ENCODE measurements at regions not wholly inside any gene's neighbourhood (a gene's known extent, or its start where the extent isn't known, plus 50 kb on each side); places are given as distances from the start of the nearest gene placed in this dataset.

DNA sequence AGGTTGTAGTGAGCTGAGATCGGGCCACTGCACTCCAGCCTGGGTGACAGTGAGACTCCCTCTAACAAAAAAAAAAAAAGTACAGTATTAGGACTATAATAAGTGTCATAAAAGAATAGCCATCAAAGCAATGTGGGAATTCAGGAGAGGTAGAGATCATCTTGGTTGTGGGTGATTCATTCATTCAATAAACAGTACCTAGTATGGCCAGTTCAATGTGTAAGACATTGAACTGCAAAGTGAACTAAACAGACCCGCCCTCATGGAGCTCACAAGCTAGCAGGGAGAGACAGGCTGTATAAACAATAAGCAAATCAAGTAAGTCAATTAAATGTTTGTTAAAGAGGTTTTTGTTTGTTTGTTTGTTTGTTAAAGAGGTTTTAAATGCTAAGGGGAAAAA lies 146.1 kb upstream of the RANBP3L start:
- no peaks in the 10 kb centered on the region for H4K20me1 ChIP-seq (ENCODE audit: insufficient read depth)
- 93 to 98% methylated on average over 2 of the region's 2 CpGs for WGBS, 2 experiments (ENCODE audit: low coverage in 1 of 2, low lambda C conversion rate in 2 of 2, missing lambda C conversion rate in 2 of 2)
- H3K36me3 ChIP-seq (ENCODE audit: low read depth), result no peaks in the 10 kb centered on the region
- no peaks in the 10 kb centered on the region for H3K79me2 ChIP-seq (ENCODE audit: insufficient read depth)
- 0 out of 2 replicates have a peak, but pooled peaks cover 5% of the 10 kb centered on the region for H3K27me3 ChIP-seq (replicated peaks; ENCODE audit: insufficient read depth)
- in situ Hi-C loops (cut with MboI), result no loop called here
- no peak overlapping the region for H3K4me2 ChIP-seq (ENCODE audit: unreplicated experiment)
- H3F3A ChIP-seq (ENCODE audit: insufficient read depth), result peaks cover 20% of the 10 kb centered on the region
- H3K9me3 ChIP-seq (ENCODE audit: low read depth), result no peaks in the 10 kb centered on the region
- TF ChIP-seq EZH2 (IDR thresholded peaks at IDR 0.05; ENCODE audit: insufficient read depth, poor library complexity, severe bottlenecking) (no peak), EZH2phosphoT487 (IDR thresholded peaks at IDR 0.05; ENCODE audit: insufficient read depth, low read depth) (no peak)
- H3K4me1 ChIP-seq (ENCODE audit: insufficient read depth), result peaks cover 32% of the 10 kb centered on the region
- no peaks in the 10 kb centered on the region for H3K9me2 ChIP-seq (ENCODE audit: insufficient read depth)
- H3K9ac ChIP-seq, result no peak overlapping the region
- no peak for DNase-seq
- no peak overlapping the region for H3K4me3 ChIP-seq
- no peak overlapping the region for H3K27ac ChIP-seq
- no peak overlapping the region for H2AFZ ChIP-seq

DNA sequence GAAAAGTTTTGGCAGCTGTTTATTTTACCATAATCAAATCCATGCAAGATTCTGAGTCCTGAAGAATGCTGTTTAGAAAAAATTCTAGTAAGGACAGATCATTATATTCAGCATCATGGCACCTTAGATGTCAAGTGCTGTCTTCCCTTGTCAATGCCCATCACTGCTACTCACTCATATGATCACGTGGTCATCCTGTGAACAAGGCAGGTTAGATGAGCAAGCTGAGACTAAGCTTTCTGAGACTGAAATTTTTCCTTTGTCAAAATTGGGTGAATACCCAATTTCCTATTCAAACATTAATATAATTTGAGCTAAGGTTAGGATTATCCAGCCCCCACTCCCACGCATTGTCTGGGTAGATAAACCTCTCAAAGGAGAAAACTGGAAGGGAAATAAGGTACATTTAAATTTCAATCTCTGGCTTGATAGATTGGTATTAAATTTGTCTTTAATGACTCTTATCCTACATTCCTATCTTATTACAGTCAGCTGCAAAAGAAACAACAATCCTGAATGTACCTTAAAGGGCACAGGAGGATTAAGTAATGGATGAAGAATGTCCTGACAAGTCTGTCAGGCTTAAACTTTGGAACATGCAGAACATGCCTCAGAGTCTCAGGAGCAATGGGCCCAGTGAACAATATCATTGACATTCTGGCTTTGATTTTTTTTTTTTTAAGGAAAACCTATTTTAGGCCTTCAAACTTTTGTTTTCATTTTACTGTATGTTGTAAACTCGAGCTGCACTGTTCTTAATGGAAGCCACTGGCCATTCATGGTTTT lies 148.7 kb upstream of the RANBP3L start:
- Histone ChIP-seq H3K4me1 (ENCODE audit: insufficient read depth) (peaks cover 13% of the 10 kb centered on the region), H3K79me2 (ENCODE audit: insufficient read depth) (no peaks in the 10 kb centered on the region), H4K20me1 (ENCODE audit: insufficient read depth) (no peaks in the 10 kb centered on the region), H3K27me3 (replicated peaks; ENCODE audit: insufficient read depth) (0 out of 2 replicates have a peak, but pooled peaks cover 8% of the 10 kb centered on the region), H3K27ac (no peak overlapping the region), H3K9ac (no peak overlapping the region), H3K36me3 (ENCODE audit: low read depth) (no peaks in the 10 kb centered on the region), H3K9me3 (ENCODE audit: low read depth) (no peaks in the 10 kb centered on the region), H3K4me3 (no peak overlapping the region), H3K4me2 (ENCODE audit: unreplicated experiment) (no peak overlapping the region), H3F3A (ENCODE audit: insufficient read depth) (peaks cover 7% of the 10 kb centered on the region; the same call in 1 of the 2 replicates), H3K9me2 (ENCODE audit: insufficient read depth) (no peaks in the 10 kb centered on the region), H2AFZ (no peak overlapping the region)
- in situ Hi-C loops (cut with MboI), result no loop called here
- WGBS, 2 experiments (ENCODE audit: low coverage in 1 of 2, low lambda C conversion rate in 2 of 2, missing lambda C conversion rate in 2 of 2), result 41 to 46% methylated on average over 3 of the region's 3 CpGs
- peak; percentile 23 for DNase-seq
- no peak for TF ChIP-seq EZH2phosphoT487 (IDR thresholded peaks at IDR 0.05; ENCODE audit: insufficient read depth, low read depth)
- TF ChIP-seq EZH2 (IDR thresholded peaks at IDR 0.05; ENCODE audit: insufficient read depth, poor library complexity, severe bottlenecking), result no peak

DNA sequence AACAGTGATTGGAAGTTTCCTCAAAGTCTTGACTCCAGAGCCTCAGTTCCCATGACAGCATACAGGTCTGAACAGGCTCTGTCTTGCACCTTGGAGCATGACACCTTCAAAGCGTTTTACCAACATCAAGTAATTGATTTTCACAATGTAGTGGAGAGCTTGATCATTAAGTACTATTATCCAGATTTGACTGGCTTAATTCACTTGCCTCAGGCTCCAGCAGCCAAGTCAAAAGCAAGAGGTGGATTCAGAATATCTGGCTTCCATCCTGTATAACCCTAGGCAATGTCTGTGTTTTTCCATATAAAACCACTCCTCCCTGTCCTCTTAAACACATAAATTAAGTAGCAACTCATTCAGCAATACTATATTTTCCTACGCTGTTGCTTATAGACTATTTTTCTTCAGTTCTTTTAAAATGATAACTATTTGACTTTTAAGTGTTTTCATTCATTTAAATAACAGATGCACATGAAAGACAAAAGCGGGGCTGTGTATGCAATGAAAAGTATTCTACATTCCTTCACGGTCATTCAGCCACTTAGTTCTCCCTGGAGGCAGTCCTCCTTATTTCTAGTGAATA lies 150.8 kb upstream of the RANBP3L start:
- no peaks in the 10 kb centered on the region for H3K9me2 ChIP-seq (ENCODE audit: insufficient read depth)
- TF ChIP-seq EZH2phosphoT487 (IDR thresholded peaks at IDR 0.05; ENCODE audit: insufficient read depth, low read depth) (no peak), EZH2 (IDR thresholded peaks at IDR 0.05; ENCODE audit: insufficient read depth, poor library complexity, severe bottlenecking) (no peak)
- no peak overlapping the region for H3K4me3 ChIP-seq
- H3K27me3 ChIP-seq (replicated peaks; ENCODE audit: insufficient read depth), result 0 out of 2 replicates have a peak, but pooled peaks cover 8% of the 10 kb centered on the region
- H3K9me3 ChIP-seq (ENCODE audit: low read depth), result no peaks in the 10 kb centered on the region
- H3K36me3 ChIP-seq (ENCODE audit: low read depth), result no peaks in the 10 kb centered on the region
- in situ Hi-C loops (cut with MboI), result no loop called here
- H3K4me1 ChIP-seq (ENCODE audit: insufficient read depth), result peaks cover 16% of the 10 kb centered on the region
- no peak overlapping the region for H3K9ac ChIP-seq
- H4K20me1 ChIP-seq (ENCODE audit: insufficient read depth), result no peaks in the 10 kb centered on the region
- peaks cover 8% of the 10 kb centered on the region; the same call in 1 of the 2 replicates for H3F3A ChIP-seq (ENCODE audit: insufficient read depth)
- no peak overlapping the region for H3K27ac ChIP-seq
- H3K4me2 ChIP-seq (ENCODE audit: unreplicated experiment), result no peak overlapping the region
- H2AFZ ChIP-seq, result no peak overlapping the region
- no peak for DNase-seq
- no peaks in the 10 kb centered on the region for H3K79me2 ChIP-seq (ENCODE audit: insufficient read depth)
- 86% methylated on average over 4 of the region's 4 CpGs for WGBS, 2 experiments (ENCODE audit: low coverage in 1 of 2, low lambda C conversion rate in 2 of 2, missing lambda C conversion rate in 2 of 2)

GRCh38 chr5:36457511-36458270 lies 148.7 kb upstream of the SLC1A3 start:
- WGBS, 2 experiments (ENCODE audit: low coverage in 1 of 2, low lambda C conversion rate in 2 of 2, missing lambda C conversion rate in 2 of 2), result 46 to 56% methylated on average over 3 of the region's 3 CpGs
- Histone ChIP-seq H3K4me2 (ENCODE audit: unreplicated experiment) (no peak overlapping the region), H3K36me3 (ENCODE audit: low read depth) (no peaks in the 10 kb centered on the region), H3K4me3 (no peak overlapping the region), H3K27ac (no peak overlapping the region), H3F3A (ENCODE audit: insufficient read depth) (0 out of 2 replicates have a peak, but pooled peaks cover 5% of the 10 kb centered on the region), H3K79me2 (ENCODE audit: insufficient read depth) (no peaks in the 10 kb centered on the region), H4K20me1 (ENCODE audit: insufficient read depth) (no peaks in the 10 kb centered on the region), H3K9ac (no peak overlapping the region), H3K27me3 (replicated peaks; ENCODE audit: insufficient read depth) (0 out of 2 replicates have a peak, but pooled peaks cover 4% of the 10 kb centered on the region), H3K9me2 (ENCODE audit: insufficient read depth) (no peaks in the 10 kb centered on the region), H3K4me1 (ENCODE audit: insufficient read depth) (peaks cover 5% of the 10 kb centered on the region; the same call in 1 of the 2 replicates), H3K9me3 (ENCODE audit: low read depth) (no peaks in the 10 kb centered on the region), H2AFZ (no peak overlapping the region)
- DNase-seq, result no peak
- TF ChIP-seq EZH2 (IDR thresholded peaks at IDR 0.05; ENCODE audit: insufficient read depth, poor library complexity, severe bottlenecking) (no peak), EZH2phosphoT487 (IDR thresholded peaks at IDR 0.05; ENCODE audit: insufficient read depth, low read depth) (no peak)
- in situ Hi-C loops (cut with MboI), result no loop called here
